Mesodermal cell (in vitro differentiated cells): ENCODE measurements at regions not wholly inside any gene's neighbourhood (a gene's known extent, or its start where the extent isn't known, plus 50 kb on each side); places are given as distances from the start of the nearest gene placed in this dataset.

Experiments used
- H3K27ac ChIP-seq: 2 replicates; pipeline ENCODE4 v1.7.0; 2013; ENCODE audit warnings: mild to moderate bottlenecking, low read depth, low read length, moderate library complexity; ENCODE audit not compliant: severe bottlenecking
- H3K36me3 ChIP-seq: 2 replicates; pipeline ENCODE4 v1.7.1; 2013; ENCODE audit warnings: mild to moderate bottlenecking, low read length, moderate library complexity; ENCODE audit not compliant: control insufficient read depth, insufficient read depth
- H3K4me1 ChIP-seq: one replicate; pipeline ENCODE4 v1.7.1; 2013; ENCODE audit warnings: mild to moderate bottlenecking, low read length; ENCODE audit not compliant: insufficient read depth, control insufficient read depth, poor library complexity, severe bottlenecking
- H3K4me3 ChIP-seq: 2 replicates; pipeline ENCODE4 v1.7.0; 2013; ENCODE audit warnings: low read length, control low read depth, mild to moderate bottlenecking; ENCODE audit not compliant: insufficient read depth, poor library complexity, severe bottlenecking; ENCODE audit errors: extremely low read depth
- H3K9me3 ChIP-seq: 2 replicates; pipeline ENCODE4 v1.7.1; 2013; ENCODE audit warnings: mild to moderate bottlenecking, low read length, moderate library complexity; ENCODE audit not compliant: control insufficient read depth
- WGBS, 2 experiments: methylation state at CpG; one replicate each; pipeline ENCODE4 v1.1.5; 2013; ENCODE audit warnings: missing lambda C conversion rate in 2 of 2; ENCODE audit not compliant: insufficient coverage in 2 of 2; 5-methylcytosine and 5-hydroxymethylcytosine counted together

DNA sequence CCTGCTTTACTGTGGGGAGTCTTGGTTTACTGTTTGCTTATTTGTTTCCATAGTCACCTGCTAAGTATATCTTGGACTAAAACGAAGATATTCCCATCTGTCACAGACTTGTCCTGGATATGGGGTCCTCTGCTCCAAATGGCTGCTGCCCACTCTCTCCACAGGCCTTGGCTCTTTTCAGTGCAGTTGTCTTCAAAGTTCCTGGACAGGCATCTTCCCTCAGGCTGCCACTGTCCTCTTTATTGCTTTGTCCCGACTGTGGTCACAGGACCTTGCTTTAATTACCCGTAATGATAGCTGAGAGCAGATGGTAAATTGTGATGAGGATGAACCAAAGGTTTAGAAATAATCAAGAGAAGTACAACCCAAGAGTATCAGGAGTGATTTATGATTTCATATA is 713.9 kb upstream of the CCDC179 start:
- H3K4me1 ChIP-seq: no peaks in the 10 kb centered on the region
- H3K4me3 ChIP-seq: no peak overlapping the region
- H3K27ac ChIP-seq: no peak overlapping the region
- no peaks in the 10 kb centered on the region for H3K9me3 ChIP-seq
- H3K36me3 ChIP-seq: no peaks in the 10 kb centered on the region
- WGBS, 2 experiments: 80 to 93% methylated on average over 1 to 2 of the region's 3 CpGs

DNA sequence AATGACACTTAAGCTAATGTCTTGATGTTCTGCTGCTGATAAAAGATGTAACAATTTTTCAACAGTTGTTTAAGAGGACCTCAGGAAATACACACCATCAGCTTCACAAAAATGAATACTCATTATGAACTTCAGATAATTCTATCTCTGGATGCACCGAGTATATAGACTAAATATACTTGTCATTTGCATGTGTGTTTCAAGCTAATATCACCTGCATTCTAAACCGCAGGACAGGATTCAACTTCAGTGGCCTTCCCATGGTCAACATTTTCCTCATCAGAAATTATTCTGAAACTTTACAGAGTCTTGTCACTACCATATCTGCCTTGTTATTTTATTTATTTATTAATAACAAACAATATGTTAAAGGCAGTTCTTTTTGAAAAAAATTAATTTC is 717.0 kb upstream of the CCDC179 start:
- H3K36me3 ChIP-seq: no peaks in the 10 kb centered on the region
- no peaks in the 10 kb centered on the region for H3K9me3 ChIP-seq
- 83% methylated on average over 1 of the region's 2 CpGs; no CpG with 5 or more reads in 1 of the 2 experiments for WGBS, 2 experiments
- no peaks in the 10 kb centered on the region for H3K4me1 ChIP-seq
- no peak overlapping the region for H3K27ac ChIP-seq
- no peak overlapping the region for H3K4me3 ChIP-seq

DNA sequence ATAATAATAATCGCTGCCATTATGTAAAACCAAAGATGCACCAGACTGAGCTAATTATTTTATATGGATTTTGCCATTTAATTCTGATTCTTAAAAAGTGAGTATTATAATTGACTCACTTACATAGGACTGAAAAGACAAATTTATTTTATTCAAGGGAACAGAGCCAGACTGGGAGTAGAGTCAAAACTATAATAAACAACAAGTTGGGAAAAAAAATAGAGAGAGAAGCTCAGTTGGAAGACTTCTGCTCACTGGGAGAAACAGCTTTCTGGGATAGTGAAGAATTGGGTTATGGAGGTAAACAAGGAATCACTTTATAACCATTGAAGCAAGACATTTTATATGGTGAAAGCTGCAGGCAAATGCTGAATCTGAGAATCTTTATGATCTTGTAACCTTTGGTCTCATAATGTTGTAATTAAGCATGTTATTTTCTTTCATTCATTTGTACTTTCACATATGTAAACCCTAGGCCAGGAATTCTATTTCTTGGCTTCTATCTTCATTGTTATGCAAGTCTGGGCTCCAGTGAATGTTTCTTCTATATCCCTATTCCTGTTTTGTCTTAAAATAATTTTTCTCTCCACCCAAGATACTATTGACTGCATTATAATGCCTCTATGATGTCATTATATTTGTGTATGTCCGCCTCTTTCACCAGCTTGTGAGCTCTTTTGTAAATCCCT is 725.3 kb upstream of the CCDC179 start:
- H3K4me1 ChIP-seq: no peaks in the 10 kb centered on the region
- no peaks in the 10 kb centered on the region for H3K36me3 ChIP-seq
- H3K4me3 ChIP-seq: no peak overlapping the region
- no peak overlapping the region for H3K27ac ChIP-seq
- H3K9me3 ChIP-seq: no peaks in the 10 kb centered on the region
- WGBS, 2 experiments: no CpG with 5 or more reads among the region's 2 CpGs

DNA sequence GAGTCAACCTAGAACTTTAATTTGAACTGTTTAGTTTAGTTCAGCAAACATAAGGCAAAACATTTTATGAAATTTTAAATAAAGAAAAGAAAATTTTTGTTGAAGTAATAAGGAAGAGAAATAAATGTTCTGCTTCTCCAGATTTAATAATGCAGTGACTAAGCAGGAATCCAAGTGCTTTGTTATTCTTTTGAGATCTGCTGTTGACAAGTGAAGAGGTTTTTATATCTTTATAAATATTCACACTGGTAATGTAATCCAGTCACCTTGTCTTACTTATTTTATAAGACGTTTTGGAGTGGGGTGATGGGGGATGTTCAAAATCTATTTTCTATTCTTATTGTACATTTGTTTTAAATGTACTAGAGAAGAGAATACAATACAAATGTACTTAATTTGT is 725.9 kb upstream of the CCDC179 start:
- Histone ChIP-seq H3K4me1 (no peaks in the 10 kb centered on the region), H3K27ac (no peak overlapping the region), H3K9me3 (no peaks in the 10 kb centered on the region), H3K36me3 (no peaks in the 10 kb centered on the region), H3K4me3 (no peak overlapping the region)
- no CpG with 5 or more reads among the region's 1 CpG for WGBS, 2 experiments

DNA sequence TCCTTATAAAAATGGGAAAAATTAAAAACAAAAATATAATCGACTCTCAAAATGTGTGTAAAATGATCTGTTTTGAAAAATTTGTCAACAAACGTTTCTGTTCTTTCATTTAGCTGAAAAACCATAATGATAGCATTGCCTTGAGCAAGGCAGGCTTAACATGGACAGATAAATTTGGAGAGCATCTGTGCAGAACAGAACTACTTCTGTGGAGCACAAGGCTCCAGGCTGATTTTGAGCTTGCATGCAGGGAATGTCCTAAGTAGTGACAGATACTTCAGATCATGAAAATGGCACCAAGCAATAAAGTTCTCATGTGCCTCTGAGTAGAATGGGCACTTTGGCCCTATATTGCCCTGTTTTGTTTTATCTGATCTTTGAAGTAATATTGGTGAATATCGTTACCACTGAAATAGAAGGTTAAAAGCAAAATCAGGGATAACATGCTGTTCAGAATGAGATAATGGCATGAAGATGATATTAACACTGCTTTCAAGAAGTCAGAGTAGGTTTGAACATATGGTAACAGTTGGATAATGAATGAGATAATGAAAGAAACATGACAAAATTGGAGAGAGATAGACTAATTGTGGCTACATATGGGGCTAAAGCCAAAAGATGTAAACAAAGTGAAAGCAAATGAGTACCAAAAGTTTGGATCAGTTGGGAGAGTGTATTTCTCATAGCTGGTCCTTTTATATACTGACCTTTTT is 730.5 kb upstream of the CCDC179 start:
- no peaks in the 10 kb centered on the region for H3K9me3 ChIP-seq
- H3K4me3 ChIP-seq: no peak overlapping the region
- H3K27ac ChIP-seq: no peak overlapping the region
- no peaks in the 10 kb centered on the region for H3K4me1 ChIP-seq
- H3K36me3 ChIP-seq: no peaks in the 10 kb centered on the region
- WGBS, 2 experiments: 79 to 96% methylated on average over 2 to 3 of the region's 3 CpGs

DNA sequence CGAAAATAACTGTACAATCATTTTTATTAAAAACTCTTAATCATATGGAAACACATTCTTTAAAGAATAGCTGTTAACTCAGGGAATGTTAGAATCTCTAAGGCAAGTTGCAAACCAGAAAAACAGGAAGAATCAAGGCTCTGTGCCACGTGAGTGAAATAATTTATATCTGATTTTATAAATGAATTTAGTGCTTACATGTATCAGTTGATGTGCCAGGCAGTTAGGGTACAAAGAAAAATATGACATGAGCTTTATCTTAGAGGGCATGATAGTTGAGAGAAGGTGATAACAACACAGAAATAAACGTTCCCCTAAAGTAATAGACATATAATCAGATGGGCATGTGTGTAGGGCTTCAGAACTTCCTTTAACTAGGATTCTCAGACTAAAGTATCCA is 734.5 kb upstream of the CCDC179 start:
- Histone ChIP-seq H3K27ac (no peak overlapping the region), H3K36me3 (no peaks in the 10 kb centered on the region), H3K4me3 (no peak overlapping the region), H3K9me3 (no peaks in the 10 kb centered on the region), H3K4me1 (no peaks in the 10 kb centered on the region)
- WGBS, 2 experiments: no CpG with 5 or more reads among the region's 3 CpGs

DNA sequence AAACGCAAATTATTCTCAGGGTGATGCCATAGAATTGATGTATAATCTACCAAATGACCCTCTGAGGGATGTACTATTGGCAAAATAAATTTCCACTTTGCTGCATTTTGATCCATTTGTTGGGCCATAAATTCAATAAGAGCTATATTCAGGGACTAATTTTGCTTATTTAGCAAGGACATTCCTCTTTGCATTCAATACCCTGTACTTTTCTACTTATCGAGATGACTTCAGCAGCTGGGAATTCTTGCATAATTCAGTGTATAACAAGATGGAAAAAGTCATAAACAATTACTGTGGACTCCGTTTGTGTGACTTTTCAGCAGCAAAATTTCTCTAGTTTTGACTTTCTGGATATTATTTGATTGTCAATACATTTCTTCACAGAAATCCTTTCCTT is 744.7 kb upstream of the CCDC179 start:
- 100% methylated on average over 1 of the region's 3 CpGs; no CpG with 5 or more reads in 1 of the 2 experiments for WGBS, 2 experiments
- H3K9me3 ChIP-seq: no peaks in the 10 kb centered on the region
- no peaks in the 10 kb centered on the region for H3K4me1 ChIP-seq
- no peaks in the 10 kb centered on the region for H3K36me3 ChIP-seq
- no peak overlapping the region for H3K27ac ChIP-seq
- H3K4me3 ChIP-seq: no peak overlapping the region

DNA sequence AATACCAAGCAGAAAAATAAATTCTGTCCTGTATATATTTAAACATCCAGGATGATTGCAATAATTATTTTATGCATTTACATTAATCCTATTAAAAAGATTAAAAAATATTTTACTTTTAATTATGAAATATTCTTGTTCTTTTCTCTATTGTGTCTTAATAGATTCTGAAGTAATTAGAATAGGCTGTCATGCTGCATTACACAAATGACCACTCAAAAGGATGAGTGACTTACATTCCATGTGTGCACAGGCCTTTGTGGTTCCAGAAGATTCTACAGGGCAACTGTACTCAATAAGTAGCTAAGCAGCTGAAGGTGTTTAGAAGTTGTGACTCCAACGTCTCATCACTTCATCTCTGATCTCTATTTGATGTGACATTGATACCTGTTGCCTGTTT is 745.9 kb upstream of the CCDC179 start:
- no peak overlapping the region for H3K27ac ChIP-seq
- H3K36me3 ChIP-seq: no peaks in the 10 kb centered on the region
- H3K4me3 ChIP-seq: no peak overlapping the region
- no peaks in the 10 kb centered on the region for H3K9me3 ChIP-seq
- no peaks in the 10 kb centered on the region for H3K4me1 ChIP-seq
- WGBS, 2 experiments: no CpG with 5 or more reads among the region's 1 CpG

DNA sequence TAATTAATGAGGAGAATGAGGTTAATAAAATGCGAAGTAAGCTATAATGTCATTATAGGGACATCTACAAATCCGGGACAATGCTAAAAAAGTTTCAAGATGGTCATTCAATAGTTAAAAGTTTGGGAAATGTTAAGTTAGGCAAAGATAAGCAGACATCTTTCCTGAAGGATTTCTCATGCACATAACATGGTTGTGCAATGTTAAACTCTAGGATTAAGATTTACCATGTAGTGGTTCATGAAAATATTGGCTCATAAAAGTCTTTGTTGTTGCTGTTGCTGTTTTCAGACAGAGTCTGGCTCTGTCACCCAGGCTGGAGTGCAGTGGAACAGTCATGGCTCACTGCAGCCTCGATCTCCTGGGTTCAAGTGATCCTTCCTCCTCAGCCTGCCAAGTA is 751.5 kb upstream of the CCDC179 start:
- Histone ChIP-seq H3K27ac (no peak overlapping the region), H3K9me3 (no peaks in the 10 kb centered on the region), H3K4me3 (no peak overlapping the region), H3K36me3 (no peaks in the 10 kb centered on the region), H3K4me1 (no peaks in the 10 kb centered on the region)
- WGBS, 2 experiments: 50% methylated on average over 1 of the region's 3 CpGs; no CpG with 5 or more reads in 1 of the 2 experiments

DNA sequence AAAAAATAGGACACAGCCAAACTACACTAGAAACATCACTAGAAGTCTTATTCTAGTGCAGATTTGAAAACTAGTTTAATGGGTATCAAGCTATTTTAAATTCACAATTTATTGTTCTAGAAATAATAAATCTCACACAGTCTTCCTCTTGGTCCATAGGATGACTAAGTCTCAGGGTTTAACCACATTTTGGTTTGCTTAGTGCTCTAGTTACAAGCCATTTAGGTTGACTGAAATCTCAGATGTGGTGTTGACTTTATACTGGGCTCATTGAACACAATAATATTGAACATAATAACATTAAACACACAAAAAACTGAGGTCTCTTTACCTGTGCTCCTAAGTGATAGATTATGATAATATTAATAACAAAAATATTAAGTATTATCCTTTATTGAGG is 760.3 kb upstream of the CCDC179 start:
- no peaks in the 10 kb centered on the region for H3K4me1 ChIP-seq
- no peak overlapping the region for H3K4me3 ChIP-seq
- H3K9me3 ChIP-seq: no peaks in the 10 kb centered on the region
- no peaks in the 10 kb centered on the region for H3K36me3 ChIP-seq
- H3K27ac ChIP-seq: no peak overlapping the region

DNA sequence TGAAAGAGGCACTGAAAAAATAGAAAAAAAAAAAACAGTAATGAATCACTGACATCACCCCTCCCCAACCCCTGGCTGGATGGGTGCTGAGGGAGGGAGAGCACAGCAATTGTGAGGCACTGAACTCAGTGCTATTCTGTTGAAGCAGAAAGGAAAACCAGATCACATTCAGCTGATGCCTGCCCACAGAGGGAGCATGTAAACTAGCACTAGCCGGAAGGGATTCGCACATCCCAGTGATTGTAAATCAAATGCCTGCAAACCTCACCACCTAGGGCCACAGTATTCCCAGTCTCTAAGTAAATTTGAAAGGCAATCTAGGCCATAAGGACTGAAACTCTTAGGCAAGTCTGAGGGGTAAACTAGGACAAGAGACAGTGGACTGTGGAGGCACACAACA is 772.0 kb upstream of the CCDC179 start:
- H3K4me1 ChIP-seq: no peaks in the 10 kb centered on the region
- no peak overlapping the region for H3K27ac ChIP-seq
- H3K36me3 ChIP-seq: no peaks in the 10 kb centered on the region
- H3K9me3 ChIP-seq: no peaks in the 10 kb centered on the region
- 100% methylated on average over 1 to 2 of the region's 2 CpGs for WGBS, 2 experiments
- no peak overlapping the region for H3K4me3 ChIP-seq
